B cell (primary cell): ENCODE measurements at regions not wholly inside any gene's neighbourhood (a gene's known extent, or its start where the extent isn't known, plus 50 kb on each side); places are given as distances from the start of the nearest gene placed in this dataset.

Source experiments
- ATAC-seq: fragments of 200-7000 bp; cut with Tn5 transposase; one replicate; pipeline ENCODE4 v1.10.0; 2021; ENCODE audit warnings: low read depth, mild to moderate bottlenecking, moderate number of reproducible peaks, moderate library complexity
- CTCF ChIA-PET: fragments of 350-600 bp; sonication (Branson Sonifier 250); formaldehyde crosslinking; loops from one replicate; lab custom pipeline; 2021; ENCODE audit warnings: antibody characterized with exemption, inconsistent platforms; lab: Charles Lee
- POLR2A ChIA-PET: fragments of 350-600 bp; sonication (Branson Sonifier 250); formaldehyde crosslinking; loops from one replicate; lab custom pipeline; 2021; ENCODE audit warnings: antibody characterized with exemption; lab: Charles Lee
- DNase-seq: peaks from one replicate; pipeline ENCODE4 v3.0.0; 2013
- H2AFZ ChIP-seq: 2 replicates; pipeline ENCODE4 v1.6.1; 2012; ENCODE audit warnings: mild to moderate bottlenecking, low read depth, low read length; ENCODE audit not compliant: insufficient read depth, poor library complexity, severe bottlenecking
- H3K27ac ChIP-seq, 2 donors: 1 replicate in 1 of 2; 2 replicates in 1 of 2; pipeline ENCODE4 v1.5.1; 2012 to 2013; ENCODE audit warnings: low read length in 2 of 2, mild to moderate bottlenecking in 2 of 2, moderate library complexity in 1 of 2
- H3K27me3 ChIP-seq, 4 experiments: fragments of 200-600 bp in 1 of 4; sonication (generic) in 1 of 4; replicated peaks in 1 of 4; 1 replicate in 2 of 4; 2 replicates in 2 of 4; pipeline versions ENCODE4 v1.6.1 to v1.7.0; 2013 to 2016; ENCODE audit warnings: low read length in 3 of 4, mild to moderate bottlenecking in 2 of 4, mixed read lengths in 1 of 4, moderate library complexity in 1 of 4; ENCODE audit not compliant: insufficient read depth in 4 of 4, control insufficient read depth in 3 of 4; ENCODE audit errors: control extremely low read depth in 1 of 4
- H3K36me3 ChIP-seq, 2 experiments: replicated peaks in 1 of 2; 1 replicate in 1 of 2; 2 replicates in 1 of 2; pipeline versions ENCODE4 v1.6.1 to v1.7.1; 2013; ENCODE audit warnings: low read length in 1 of 2; ENCODE audit not compliant: insufficient read depth in 2 of 2, control insufficient read depth in 1 of 2; ENCODE audit errors: control extremely low read depth in 1 of 2, extremely low read depth in 1 of 2
- H3K4me1 ChIP-seq, 2 donors: fragments of 200-600 bp in 1 of 2; sonication (generic) in 1 of 2; 1 replicate in 1 of 2; 2 replicates in 1 of 2; pipeline versions ENCODE4 v1.5.1 to v1.6.1; 2013 to 2017; ENCODE audit warnings: low read length in 2 of 2; ENCODE audit not compliant: control insufficient read depth in 2 of 2, insufficient read depth in 2 of 2
- H3K4me2 ChIP-seq: replicated peaks from 2 replicates; pipeline ENCODE3; 2012; ENCODE audit warnings: mild to moderate bottlenecking, low read depth, low read length; ENCODE audit not compliant: poor library complexity, severe bottlenecking
- H3K4me3 ChIP-seq, 5 experiments: fragments of 200-600 bp in 1 of 5; sonication (generic) in 1 of 5; 1 replicate in 3 of 5; 2 replicates in 2 of 5; pipeline versions ENCODE4 v1.5.1 to v1.7.0; 2011 to 2016; ENCODE audit warnings: low read length in 4 of 5, mild to moderate bottlenecking in 4 of 5, low read depth in 2 of 5, control low read depth in 1 of 5, moderate library complexity in 1 of 5; ENCODE audit not compliant: insufficient read depth in 1 of 5; ENCODE audit errors: control extremely low read depth in 1 of 5, extremely low read depth in 1 of 5
- H3K79me2 ChIP-seq: fragments of 200-600 bp; sonication (generic); one replicate; pipeline ENCODE4 v1.6.0; 2016; ENCODE audit warnings: low read length; ENCODE audit not compliant: control insufficient read depth, insufficient read depth
- H3K9ac ChIP-seq: fragments of 200-600 bp; sonication (generic); 2 replicates; pipeline ENCODE4 v1.6.1; 2017; ENCODE audit warnings: mild to moderate bottlenecking, low read length, moderate library complexity
- H3K9me3 ChIP-seq, 3 donors: one replicate each; pipeline versions ENCODE4 v1.6.1 to v1.7.1; 2013; ENCODE audit warnings: low read length in 2 of 3; ENCODE audit not compliant: control insufficient read depth in 2 of 3, insufficient read depth in 1 of 3; ENCODE audit errors: control extremely low read depth in 1 of 3
- H4K20me1 ChIP-seq: 2 replicates; pipeline ENCODE4 v1.6.0; 2012; ENCODE audit warnings: mild to moderate bottlenecking, low read length; ENCODE audit not compliant: insufficient read depth, control insufficient read depth, poor library complexity, severe bottlenecking
- H3K27ac Mint-ChIP-seq: one replicate; pipeline ENCODE4 v1.8.0; 2021; ENCODE audit warnings: mixed read lengths
- H3K27me3 Mint-ChIP-seq: one replicate; pipeline ENCODE4 v1.8.0; 2021; ENCODE audit warnings: mixed read lengths
- H3K4me1 Mint-ChIP-seq: one replicate; pipeline ENCODE4 v1.8.0; 2021; ENCODE audit warnings: mixed read lengths
- H3K4me3 Mint-ChIP-seq: one replicate; pipeline ENCODE4 v1.8.0; 2021; ENCODE audit warnings: mixed read lengths
- H3K9me3 Mint-ChIP-seq: one replicate; pipeline ENCODE4 v1.8.0; 2022; ENCODE audit warnings: mixed read lengths; ENCODE audit not compliant: insufficient read depth
- EZH2 ChIP-seq: IDR thresholded peaks from 2 replicates; pipeline ENCODE4 v1.6.1; 2012; ENCODE audit warnings: borderline replicate concordance, low read depth, mild to moderate bottlenecking, moderate library complexity, low read length; ENCODE audit not compliant: insufficient read depth, poor library complexity, severe bottlenecking
- WGBS: methylation state at CpG from one replicate; pipeline ENCODE4 v1.1.5; 2013; ENCODE audit warnings: missing lambda C conversion rate; ENCODE audit not compliant: insufficient coverage; 5-methylcytosine and 5-hydroxymethylcytosine counted together
- intact Hi-C: fragments of 100-400 bp; cut with micrococcal nuclease; formaldehyde crosslinking; loops from one replicate; pipeline ENCODE4 v1.10.0; 2022
- TF ChIP-seq, protein P1 (sequence below): fragments of 200-600 bp; IDR thresholded peaks from one replicate; pipeline ENCODE4 v1.8.0; 2022; ENCODE audit warnings: antibody characterized with exemption, mild to moderate bottlenecking

DNA sequence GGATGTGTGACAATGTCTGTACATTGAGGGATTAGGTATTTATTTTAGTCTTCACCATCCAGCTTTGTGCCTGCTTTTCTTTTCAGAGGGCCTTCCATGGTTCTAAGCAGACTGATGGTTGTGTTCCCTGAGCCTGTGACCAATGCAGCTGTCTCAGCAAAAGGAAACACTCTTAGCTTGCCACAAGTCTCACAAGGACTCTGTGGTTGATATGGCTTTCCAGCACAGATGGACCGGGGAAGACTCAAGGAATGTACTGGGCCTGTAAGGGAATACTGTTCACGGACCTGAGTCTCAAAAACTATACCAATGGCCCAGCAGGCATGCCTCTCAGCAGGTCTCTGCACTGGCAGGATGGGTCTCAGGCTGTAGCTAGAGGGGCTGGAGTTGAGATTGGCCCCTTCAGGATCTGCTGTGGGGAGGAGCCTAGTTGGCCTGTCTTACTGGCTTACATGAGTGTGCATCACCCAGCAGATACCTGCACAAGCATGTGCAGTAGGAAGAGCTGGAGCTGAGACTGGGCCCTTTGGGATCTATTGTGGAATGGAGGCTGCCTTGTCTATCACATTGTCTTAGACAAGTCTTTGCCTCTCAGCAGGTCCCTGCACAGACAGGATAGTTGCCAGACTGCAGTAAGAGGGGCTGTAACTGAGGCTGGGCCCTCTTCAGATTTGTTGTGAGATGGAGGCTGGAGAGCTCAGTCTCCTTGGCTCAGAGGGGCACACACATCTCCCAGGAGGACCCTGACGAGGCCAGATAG lies 52.0 kb upstream of the PDC start:
- H3K27me3 Mint-ChIP-seq, result no peaks in the 10 kb centered on the region
- Histone ChIP-seq H4K20me1 (no peaks in the 10 kb centered on the region), H3K9ac (no peak overlapping the region), H2AFZ (peak overlapping the region; percentile 80), H3K9me3 (peaks cover 0 to 17% (median 0%) of the 10 kb centered on the region in 3 donors), H3K4me3 (peak overlapping the region in 1 of 5 experiments; percentile 38), H3K27ac (no peak overlapping the region), H3K27me3 (no peaks in the 10 kb centered on the region), H3K36me3 (no peaks in the 10 kb centered on the region), H3K4me1 (peaks cover 18 to 23% of the 10 kb centered on the region in 2 donors), H3K4me2 (peak overlapping the region; percentile 58), H3K79me2 (no peaks in the 10 kb centered on the region)
- peaks cover 25% of the 10 kb centered on the region for H3K4me1 Mint-ChIP-seq
- CTCF ChIA-PET, result interaction anchor here (0.9 kb wide), 1 partner anchor 28 kb away, joined by 3 read pairs; no protein-coding TSS in a partner anchor
- peak overlapping the region; percentile 69 for H3K4me3 Mint-ChIP-seq
- POLR2A ChIA-PET, result no interaction called here
- peak overlapping the region; percentile 91 for H3K27ac Mint-ChIP-seq
- intact Hi-C loops, result no loop called here
- 86% methylated on average over 2 of the region's 3 CpGs for WGBS
- DNase-seq (no peak), ATAC-seq (no peak)
- H3K9me3 Mint-ChIP-seq, result peaks cover 6% of the 10 kb centered on the region
- TF ChIP-seq, protein P1, sequence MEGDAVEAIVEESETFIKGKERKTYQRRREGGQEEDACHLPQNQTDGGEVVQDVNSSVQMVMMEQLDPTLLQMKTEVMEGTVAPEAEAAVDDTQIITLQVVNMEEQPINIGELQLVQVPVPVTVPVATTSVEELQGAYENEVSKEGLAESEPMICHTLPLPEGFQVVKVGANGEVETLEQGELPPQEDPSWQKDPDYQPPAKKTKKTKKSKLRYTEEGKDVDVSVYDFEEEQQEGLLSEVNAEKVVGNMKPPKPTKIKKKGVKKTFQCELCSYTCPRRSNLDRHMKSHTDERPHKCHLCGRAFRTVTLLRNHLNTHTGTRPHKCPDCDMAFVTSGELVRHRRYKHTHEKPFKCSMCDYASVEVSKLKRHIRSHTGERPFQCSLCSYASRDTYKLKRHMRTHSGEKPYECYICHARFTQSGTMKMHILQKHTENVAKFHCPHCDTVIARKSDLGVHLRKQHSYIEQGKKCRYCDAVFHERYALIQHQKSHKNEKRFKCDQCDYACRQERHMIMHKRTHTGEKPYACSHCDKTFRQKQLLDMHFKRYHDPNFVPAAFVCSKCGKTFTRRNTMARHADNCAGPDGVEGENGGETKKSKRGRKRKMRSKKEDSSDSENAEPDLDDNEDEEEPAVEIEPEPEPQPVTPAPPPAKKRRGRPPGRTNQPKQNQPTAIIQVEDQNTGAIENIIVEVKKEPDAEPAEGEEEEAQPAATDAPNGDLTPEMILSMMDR, result no peak
- no peak for TF ChIP-seq EZH2
